CD14-positive monocyte (primary cell): ENCODE measurements at regions not wholly inside any gene's neighbourhood (a gene's known extent, or its start where the extent isn't known, plus 50 kb on each side); places are given as distances from the start of the nearest gene placed in this dataset.

Source experiments
- DNase-seq, 3 donors: peaks; one replicate each; pipeline ENCODE4 v3.0.0-alpha.2; 2011 to 2022
- H2AFZ ChIP-seq: 2 replicates; pipeline ENCODE4 v1.6.0; 2012; ENCODE audit warnings: mild to moderate bottlenecking, low read depth, low read length, inconsistent platforms; ENCODE audit not compliant: insufficient read depth, poor library complexity, severe bottlenecking
- H3K27ac ChIP-seq, 2 donors: 1 replicate in 1 of 2; 2 replicates in 1 of 2; pipeline ENCODE4 v1.5.1; 2012 to 2013; ENCODE audit warnings: low read length in 2 of 2, control low read depth in 1 of 2, inconsistent platforms in 1 of 2, low read depth in 1 of 2, mild to moderate bottlenecking in 1 of 2
- H3K27me3 ChIP-seq, 2 donors: one replicate each; pipeline versions ENCODE4 v1.6.0 to v1.6.1; 2011 to 2013; ENCODE audit warnings: low read length in 2 of 2; ENCODE audit not compliant: control insufficient read depth in 2 of 2, insufficient read depth in 2 of 2
- H3K36me3 ChIP-seq, 2 donors: replicated peaks in 1 of 2; 1 replicate in 1 of 2; 2 replicates in 1 of 2; pipeline versions ENCODE4 v1.5.1 to v1.6.1; 2012 to 2013; ENCODE audit warnings: low read length in 2 of 2, control low read depth in 1 of 2, inconsistent platforms in 1 of 2, mild to moderate bottlenecking in 1 of 2; ENCODE audit not compliant: insufficient read depth in 2 of 2, control insufficient read depth in 1 of 2
- H3K4me1 ChIP-seq, 2 donors: 1 replicate in 1 of 2; 2 replicates in 1 of 2; pipeline versions ENCODE4 v1.5.1 to v1.6.1; 2012 to 2013; ENCODE audit warnings: low read length in 2 of 2, control low read depth in 1 of 2, inconsistent platforms in 1 of 2, mild to moderate bottlenecking in 1 of 2, moderate library complexity in 1 of 2; ENCODE audit not compliant: insufficient read depth in 2 of 2, control insufficient read depth in 1 of 2
- H3K4me2 ChIP-seq: replicated peaks from 2 replicates; pipeline ENCODE3; 2012; ENCODE audit warnings: low read length, moderate library complexity, mild to moderate bottlenecking; ENCODE audit not compliant: poor library complexity, severe bottlenecking; ENCODE audit errors: extremely low read depth
- H3K4me3 ChIP-seq, 3 experiments: fragments of 200-600 bp in 1 of 3; sonication (generic) in 1 of 3; replicated peaks in 1 of 3; 1 replicate in 2 of 3; 2 replicates in 1 of 3; pipeline ENCODE4 v1.5.1; 2011 to 2013; ENCODE audit warnings: low read length in 3 of 3, mild to moderate bottlenecking in 3 of 3, control low read depth in 2 of 3, low read depth in 2 of 3, inconsistent platforms in 1 of 3, moderate library complexity in 1 of 3
- H3K79me2 ChIP-seq: 2 replicates; pipeline ENCODE4 v1.6.0; 2012; ENCODE audit warnings: mild to moderate bottlenecking, control low read depth, inconsistent platforms, low read length, moderate library complexity; ENCODE audit not compliant: insufficient read depth
- H3K9ac ChIP-seq: 2 replicates; pipeline ENCODE4 v1.6.0; 2017; ENCODE audit warnings: low read length, mild to moderate bottlenecking; ENCODE audit not compliant: insufficient read depth, poor library complexity, severe bottlenecking
- H3K9me3 ChIP-seq, 2 donors: replicated peaks in 1 of 2; 1 replicate in 1 of 2; 2 replicates in 1 of 2; pipeline versions ENCODE4 v1.5.1 to v1.6.1; 2012 to 2013; ENCODE audit warnings: low read length in 2 of 2, control low read depth in 1 of 2; ENCODE audit not compliant: control insufficient read depth in 1 of 2, insufficient read depth in 1 of 2
- H4K20me1 ChIP-seq: 2 replicates; pipeline ENCODE4 v1.6.0; 2012; ENCODE audit warnings: mild to moderate bottlenecking, low read length, control low read depth, moderate library complexity; ENCODE audit not compliant: insufficient read depth
- H3K27ac Mint-ChIP-seq, 7 donors: one replicate each; pipeline ENCODE4 v1.8.0; 2020; ENCODE audit warnings: mild to moderate bottlenecking in 7 of 7, mixed read lengths in 7 of 7, moderate library complexity in 6 of 7, inconsistent platforms in 2 of 7
- H3K27me3 Mint-ChIP-seq, 3 donors: one replicate each; pipeline ENCODE4 v1.8.0; 2021 to 2022; ENCODE audit warnings: low read depth in 3 of 3, mild to moderate bottlenecking in 3 of 3, mixed read lengths in 3 of 3, moderate library complexity in 3 of 3, inconsistent platforms in 1 of 3
- H3K36me3 Mint-ChIP-seq, 2 donors: one replicate each; pipeline ENCODE4 v1.8.0; 2020; ENCODE audit warnings: mixed read lengths in 2 of 2, inconsistent platforms in 1 of 2, mild to moderate bottlenecking in 1 of 2
- H3K4me1 Mint-ChIP-seq: one replicate; pipeline ENCODE4 v1.8.0; 2020; ENCODE audit warnings: mild to moderate bottlenecking, mixed read lengths
- H3K4me3 Mint-ChIP-seq, 2 donors: one replicate each; pipeline ENCODE4 v1.8.0; 2020; ENCODE audit warnings: mild to moderate bottlenecking in 2 of 2, mixed read lengths in 2 of 2, moderate library complexity in 1 of 2
- H3K9me3 Mint-ChIP-seq, 7 donors: one replicate each; pipeline ENCODE4 v1.8.0; 2020 to 2022; ENCODE audit warnings: mixed read lengths in 7 of 7, mild to moderate bottlenecking in 6 of 7, moderate library complexity in 6 of 7, inconsistent platforms in 2 of 7
- CTCF ChIP-seq: fragments of 200-600 bp; IDR thresholded peaks from one replicate; pipeline ENCODE4 v1.8.0; 2022; ENCODE audit warnings: antibody characterized with exemption, mild to moderate bottlenecking
- whole genome bisulfite sequencing: methylation state at CpG from one replicate; pipeline ENCODE4 v1.1.5; 2013; ENCODE audit warnings: missing lambda C conversion rate; ENCODE audit not compliant: insufficient coverage; 5-methylcytosine and 5-hydroxymethylcytosine counted together
- intact Hi-C, 2 donors: fragments of 100-400 bp; cut with micrococcal nuclease; formaldehyde crosslinking; loops; one replicate each; pipeline versions ENCODE4 v1.15.0 to v1.15.1; 2023

DNA sequence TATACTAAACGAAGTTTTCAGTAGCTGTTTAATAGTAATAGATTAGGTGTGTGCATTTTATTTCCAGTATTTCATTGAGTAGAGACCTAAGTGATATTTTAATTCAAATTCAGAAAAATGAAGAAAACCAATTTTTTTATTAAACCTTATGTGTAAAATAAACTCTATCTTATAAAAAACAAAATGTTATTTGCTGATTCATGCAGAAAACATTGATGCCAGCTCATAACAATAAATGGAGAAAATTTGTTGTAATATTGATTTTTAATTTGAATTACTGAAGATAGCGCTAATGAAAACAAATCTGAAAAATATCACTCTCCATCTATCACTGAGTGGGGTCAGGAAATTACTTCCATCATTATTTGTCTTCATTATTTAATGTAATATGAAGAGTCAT is 1177.8 kb upstream of the SEMA6A start:
- intact Hi-C loops: no loop called here
- Mint-ChIP-seq H3K9me3 (peaks cover 0 to 6% (median 2%) of the 10 kb centered on the region in 7 donors), H3K27me3 (peaks cover 0 to 3% (median 0%) of the 10 kb centered on the region in 3 donors), H3K36me3 (no peaks in the 10 kb centered on the region), H3K4me1 (no peaks in the 10 kb centered on the region), H3K4me3 (no peak overlapping the region), H3K27ac (no peak overlapping the region)
- WGBS: no CpG with 5 or more reads among the region's 2 CpGs
- peaks cover 0 to 3% of the 10 kb centered on the region in 2 donors for H3K9me3 ChIP-seq
- H3K4me3 ChIP-seq: no peak overlapping the region
- H3K27ac ChIP-seq: no peak overlapping the region
- no peak overlapping the region for H3K9ac ChIP-seq
- TF ChIP-seq CTCF: no peak
- no peaks in the 10 kb centered on the region for H3K36me3 ChIP-seq
- no peaks in the 10 kb centered on the region for H3K4me1 ChIP-seq
- H4K20me1 ChIP-seq: no peaks in the 10 kb centered on the region
- no peaks in the 10 kb centered on the region for H3K27me3 ChIP-seq
- H3K4me2 ChIP-seq: no peak overlapping the region
- DNase-seq: no peak
- H3K79me2 ChIP-seq: no peaks in the 10 kb centered on the region
- H2AFZ ChIP-seq: no peak overlapping the region

DNA sequence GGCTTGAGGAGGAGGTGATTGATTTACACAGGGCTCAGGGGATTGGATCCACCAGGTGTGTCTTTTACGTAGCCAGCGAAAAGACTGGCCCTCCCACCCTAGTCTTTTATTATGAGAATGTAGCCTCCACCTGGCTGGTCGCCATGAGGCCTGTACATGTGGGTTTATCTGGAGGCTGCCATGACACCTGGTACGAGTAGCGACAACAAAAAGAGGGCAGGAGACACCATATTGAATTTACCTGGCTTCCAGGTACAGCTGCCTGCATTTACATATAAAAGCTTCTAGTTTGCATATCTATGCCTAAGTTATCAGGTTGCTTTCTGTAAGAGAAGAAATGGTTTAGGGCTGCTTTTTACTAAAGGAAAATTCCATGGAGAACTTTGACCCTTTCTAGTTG is 1173.7 kb upstream of the SEMA6A start:
- Histone ChIP-seq H3K27ac (no peak overlapping the region), H3K4me2 (no peak overlapping the region), H3K36me3 (no peaks in the 10 kb centered on the region), H3K79me2 (no peaks in the 10 kb centered on the region), H2AFZ (no peak overlapping the region), H3K9ac (no peak overlapping the region), H4K20me1 (no peaks in the 10 kb centered on the region), H3K4me3 (no peak overlapping the region), H3K27me3 (no peaks in the 10 kb centered on the region), H3K4me1 (no peaks in the 10 kb centered on the region), H3K9me3 (peaks cover 0 to 3% of the 10 kb centered on the region in 2 donors)
- Mint-ChIP-seq H3K27me3 (peaks cover 0 to 3% (median 0%) of the 10 kb centered on the region in 3 donors), H3K4me1 (no peaks in the 10 kb centered on the region), H3K4me3 (no peak overlapping the region), H3K9me3 (peaks cover 0 to 5% (median 2%) of the 10 kb centered on the region in 7 donors), H3K36me3 (no peaks in the 10 kb centered on the region), H3K27ac (no peak overlapping the region)
- intact Hi-C loops: no loop called here
- TF ChIP-seq CTCF: no peak
- DNase-seq: no peak
- no CpG with 5 or more reads among the region's 5 CpGs for WGBS
